ENCODE measurements at regions not wholly inside any gene's neighbourhood (a gene's known extent, or its start where the extent isn't known, plus 50 kb on each side); places are given as distances from the start of the nearest gene placed in this dataset.

- DNase-seq = peak; percentile 51
Measured at GRCh38 chr17:77462090-77462489, 321.3 kb downstream of the SEC14L1 start.

DNA sequence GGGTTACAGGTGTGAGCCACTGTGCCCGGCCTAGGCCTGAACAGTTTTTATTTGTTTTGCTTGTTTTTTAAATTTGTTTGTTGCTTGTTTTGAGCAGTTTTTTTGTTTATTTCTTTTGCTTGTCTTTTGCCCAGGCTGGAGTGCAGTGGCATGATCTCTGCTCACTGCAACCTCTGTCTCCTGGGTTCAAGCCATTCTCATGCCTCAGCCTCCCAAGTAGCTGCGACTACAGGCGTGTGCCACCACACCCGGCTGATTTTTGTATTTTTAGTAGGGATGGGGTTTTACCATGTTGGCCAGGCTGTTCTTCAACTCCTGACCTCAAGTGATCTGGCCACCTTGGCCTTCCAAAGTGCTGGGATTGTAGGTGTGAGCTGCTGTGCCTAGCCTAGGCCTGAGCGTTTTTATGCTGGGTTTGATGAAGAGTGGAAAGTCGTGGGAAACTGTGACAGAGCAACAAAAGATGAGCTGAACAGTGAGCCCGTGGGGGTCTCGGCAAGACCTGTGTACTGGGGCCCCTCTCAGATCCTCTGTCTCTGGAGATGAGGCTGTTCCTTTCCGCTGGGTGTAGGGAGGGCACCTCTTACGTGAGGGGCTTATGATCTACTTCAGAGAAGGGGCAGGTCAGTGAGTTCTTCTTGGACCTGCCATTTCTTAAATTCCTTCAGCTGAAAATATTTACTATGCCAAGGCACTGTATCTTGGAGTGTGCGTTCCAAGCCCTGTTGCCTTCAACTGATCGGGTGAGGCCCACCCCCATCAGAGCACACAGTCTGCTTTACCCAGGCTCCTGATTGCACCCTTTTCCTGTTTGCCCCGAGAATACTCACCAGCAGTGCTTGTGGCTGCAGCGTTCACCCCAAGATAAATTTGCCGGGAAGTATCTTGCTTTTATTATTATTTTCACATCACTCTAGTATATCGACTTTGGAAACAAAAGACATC lies 322.1 kb downstream of the SEC14L1 start:
- DNase-seq = peak; percentile 37

DNA sequence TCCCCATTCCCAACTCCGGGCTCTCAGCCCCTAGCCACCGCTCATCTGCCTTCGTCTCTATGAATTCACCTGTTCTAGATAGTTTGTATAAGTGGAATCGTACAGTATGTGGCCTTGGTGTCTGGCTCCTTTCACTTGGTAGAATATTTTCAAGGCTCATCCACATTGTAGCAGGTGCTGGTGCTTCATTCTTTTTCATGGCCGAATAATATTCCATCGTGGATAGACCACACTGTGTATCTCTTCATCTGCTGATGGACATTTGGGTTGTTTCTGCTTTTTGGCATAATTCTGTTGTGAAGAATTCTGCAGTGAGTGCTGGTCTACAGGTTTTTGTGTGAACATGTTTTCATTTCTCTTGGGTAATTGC lies 324.2 kb downstream of the SEC14L1 start:
- DNase-seq = no peak

DNA sequence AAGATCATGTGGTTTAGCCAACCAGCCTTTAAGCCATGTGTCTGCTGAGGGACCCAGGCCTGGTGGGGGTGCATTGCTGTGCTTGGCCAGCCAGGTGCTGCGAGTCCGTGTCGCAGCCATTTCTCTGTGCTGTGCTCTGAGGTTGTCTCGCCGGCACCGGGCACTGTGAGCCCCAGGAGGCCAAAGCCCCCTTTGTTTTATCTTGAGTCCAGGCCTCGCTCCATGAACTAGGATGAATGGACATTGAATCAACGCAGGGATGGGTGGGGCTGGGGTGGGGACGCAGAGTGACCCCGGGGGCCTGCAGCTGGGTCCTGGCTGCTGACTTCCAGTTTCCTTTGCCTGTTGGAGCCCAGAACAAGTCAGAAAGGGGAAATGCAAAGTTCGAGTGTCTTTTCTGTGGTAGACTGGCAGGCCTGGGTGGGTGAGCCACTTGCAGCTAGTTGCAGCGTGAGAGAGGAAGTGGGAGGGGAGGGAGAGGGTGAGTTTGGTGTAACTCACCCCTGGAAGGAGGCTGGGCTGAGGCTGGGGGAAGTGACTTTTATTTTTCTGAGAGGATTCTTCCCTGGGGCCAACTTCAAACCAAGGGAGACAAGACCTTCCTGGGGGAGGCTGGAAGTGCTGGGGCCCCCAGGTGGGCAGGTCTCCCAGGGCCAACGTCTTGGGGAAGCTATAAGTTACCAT lies 324.7 kb downstream of the SEC14L1 start:
- DNase-seq = peak; percentile 88

- DNase-seq = no peak
Measured at GRCh38 chr17:77466140-77466539, 325.4 kb downstream of the SEC14L1 start.

DNA sequence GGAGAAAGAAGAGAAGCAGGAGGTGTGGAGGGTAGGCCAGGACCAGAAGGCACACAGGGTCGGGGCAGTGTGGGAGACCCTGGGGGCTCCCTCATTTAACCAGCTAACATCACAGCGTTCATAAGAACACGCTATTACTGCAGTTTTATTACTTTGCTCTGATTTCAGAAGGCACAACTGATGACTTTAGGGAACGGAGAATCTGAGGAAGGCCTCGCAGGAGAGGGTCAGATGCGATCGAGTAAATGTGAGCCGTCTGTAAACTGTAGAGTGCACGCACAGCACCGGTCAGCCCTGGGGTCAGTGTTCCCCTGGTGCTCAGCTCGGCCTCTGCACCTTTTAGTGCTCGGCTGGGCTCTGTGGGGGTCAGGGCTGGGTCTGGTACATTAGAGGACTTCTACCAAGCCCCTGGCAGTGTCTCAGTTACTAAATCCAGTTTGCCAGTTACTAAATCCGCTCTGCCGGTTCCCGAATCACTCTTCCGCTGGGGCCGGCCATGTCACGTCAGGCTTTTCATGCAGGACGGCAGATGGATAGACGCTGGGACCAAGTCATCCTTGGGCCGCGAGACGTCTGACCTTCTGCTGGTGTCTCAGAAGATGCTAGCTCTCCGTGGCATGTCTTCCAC lies 325.9 kb downstream of the SEC14L1 start:
- no peak for DNase-seq

GRCh38 chr17:77467521-77467920 lies 326.8 kb downstream of the SEC14L1 start:
- no peak for DNase-seq

DNA sequence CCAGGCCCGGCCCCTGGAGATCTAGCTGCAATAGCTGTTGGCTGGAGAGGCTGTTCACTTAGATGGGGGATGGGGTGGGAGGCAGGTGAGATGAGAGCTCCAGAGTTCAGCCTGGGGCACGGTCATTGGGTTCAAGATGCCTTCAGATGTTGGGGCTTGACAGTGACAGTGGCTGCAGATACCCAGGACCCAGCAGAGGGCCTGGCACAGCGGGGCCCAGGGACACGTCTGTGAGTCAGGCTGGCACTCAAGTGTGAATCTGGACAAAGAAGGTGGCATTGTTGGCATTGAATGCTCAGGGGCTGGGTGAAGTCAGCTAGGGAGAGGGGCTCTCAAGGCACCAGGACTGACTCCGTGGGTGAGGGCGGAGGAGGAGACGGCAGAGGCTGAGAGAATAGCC lies 328.1 kb downstream of the SEC14L1 start:
- no peak for DNase-seq

GRCh38 chr17:77470330-77470786 lies 329.6 kb downstream of the SEC14L1 start:
- no peak for DNase-seq

DNA sequence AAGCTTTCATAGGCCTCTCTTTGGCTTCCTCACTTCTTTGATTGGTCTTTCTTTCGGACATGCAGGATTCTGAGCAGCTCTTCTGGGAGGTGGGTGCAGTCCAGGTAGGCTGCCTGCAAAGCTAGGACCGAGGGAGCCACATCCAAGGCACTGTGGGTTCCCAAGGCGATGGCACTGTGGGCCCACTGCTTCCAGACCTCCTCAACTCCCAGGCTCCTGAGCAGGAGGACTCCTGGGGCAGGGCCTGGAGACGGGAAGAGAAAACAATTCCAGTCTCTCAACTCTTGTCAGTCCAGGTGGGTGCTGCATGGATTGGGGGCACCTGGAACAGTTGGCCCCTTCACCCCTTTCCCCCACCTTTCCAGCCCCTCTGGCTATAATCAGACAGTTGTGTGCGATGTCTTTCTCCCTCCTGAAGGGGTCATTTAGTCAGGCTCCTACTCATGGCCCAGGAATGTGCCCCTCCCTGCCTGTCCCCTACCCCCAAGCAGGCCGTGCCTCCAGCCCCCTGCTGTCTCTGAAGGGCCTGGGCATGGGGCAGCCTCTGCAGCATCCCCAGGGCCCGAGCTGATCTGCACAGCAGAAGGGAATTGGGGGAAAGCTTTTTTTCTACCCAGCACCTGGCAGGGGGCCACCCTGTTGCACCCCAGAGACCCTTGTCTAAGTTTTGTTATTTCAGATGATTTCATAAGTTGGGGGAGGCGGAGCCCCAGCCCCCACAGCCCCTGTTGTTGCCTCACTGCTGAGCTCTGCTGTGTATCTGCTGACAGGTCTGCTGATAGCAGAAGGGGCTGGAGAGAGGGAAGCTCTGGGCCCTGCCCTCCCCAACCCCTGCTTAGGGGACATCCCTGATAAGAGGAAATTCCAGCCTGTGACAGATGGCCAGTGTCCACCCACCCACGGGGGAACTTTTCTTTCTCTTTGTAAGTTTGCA lies 330.3 kb downstream of the SEC14L1 start:
- DNase-seq = no peak

DNA sequence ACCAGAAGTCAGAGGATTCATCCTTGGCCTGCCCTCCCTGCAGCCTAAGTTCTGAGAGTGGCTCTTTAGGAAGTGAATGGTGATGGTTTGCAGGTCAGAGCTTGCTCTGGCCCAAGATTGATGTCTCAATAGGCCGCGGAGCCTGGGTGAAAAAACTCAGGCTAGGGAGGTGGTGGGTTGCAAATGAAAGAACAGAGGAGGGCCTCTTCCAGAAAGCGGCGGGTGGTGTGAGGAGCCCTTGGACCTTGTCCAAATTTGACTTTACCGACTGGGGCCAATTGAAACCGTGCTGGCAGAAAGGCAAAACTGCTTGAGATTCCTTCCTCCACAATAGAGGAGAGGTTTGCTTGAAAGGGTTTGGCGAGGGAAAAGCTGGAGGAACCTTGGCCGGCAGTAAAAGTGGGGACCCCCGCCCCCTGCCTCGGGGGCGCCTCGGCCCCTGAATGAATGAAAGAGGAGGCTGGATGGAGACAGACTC lies 331.3 kb downstream of the SEC14L1 start:
- DNase-seq = no peak

- DNase-seq = peak; percentile 38
Measured at GRCh38 chr17:77472468-77473310, 331.9 kb downstream of the SEC14L1 start.

DNA sequence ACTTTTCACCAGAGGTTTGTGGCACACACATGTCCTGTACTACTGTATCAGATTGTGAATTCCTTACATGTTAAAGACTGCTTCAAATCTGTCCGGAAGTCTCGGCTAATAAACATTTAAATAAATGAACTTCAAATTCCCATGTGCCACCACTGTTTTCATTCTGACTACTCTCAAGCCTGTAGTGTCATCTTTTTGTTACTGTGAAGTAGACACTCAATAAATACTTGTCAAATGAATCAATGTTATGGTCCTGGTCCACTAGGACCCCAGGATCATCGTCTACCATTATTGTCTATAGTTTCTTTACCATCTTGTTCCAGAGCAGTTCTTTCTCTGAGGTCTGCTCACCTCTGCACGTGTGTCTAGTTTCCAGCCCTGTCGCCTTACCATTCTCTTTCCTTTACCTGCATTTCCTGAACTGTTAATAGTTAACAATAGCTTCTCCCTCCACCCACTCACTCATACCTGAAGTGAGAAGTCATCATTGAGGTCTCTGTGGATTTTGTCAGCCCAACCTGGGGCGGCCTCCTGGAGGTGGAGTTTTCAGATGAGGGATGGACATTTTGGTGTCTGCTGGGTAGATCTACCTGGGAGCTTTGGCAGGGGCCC lies 333.0 kb downstream of the SEC14L1 start:
- peak; percentile 40 for DNase-seq

- no peak for DNase-seq
Measured at GRCh38 chr17:77474292-77474988, 333.7 kb downstream of the SEC14L1 start.

DNA sequence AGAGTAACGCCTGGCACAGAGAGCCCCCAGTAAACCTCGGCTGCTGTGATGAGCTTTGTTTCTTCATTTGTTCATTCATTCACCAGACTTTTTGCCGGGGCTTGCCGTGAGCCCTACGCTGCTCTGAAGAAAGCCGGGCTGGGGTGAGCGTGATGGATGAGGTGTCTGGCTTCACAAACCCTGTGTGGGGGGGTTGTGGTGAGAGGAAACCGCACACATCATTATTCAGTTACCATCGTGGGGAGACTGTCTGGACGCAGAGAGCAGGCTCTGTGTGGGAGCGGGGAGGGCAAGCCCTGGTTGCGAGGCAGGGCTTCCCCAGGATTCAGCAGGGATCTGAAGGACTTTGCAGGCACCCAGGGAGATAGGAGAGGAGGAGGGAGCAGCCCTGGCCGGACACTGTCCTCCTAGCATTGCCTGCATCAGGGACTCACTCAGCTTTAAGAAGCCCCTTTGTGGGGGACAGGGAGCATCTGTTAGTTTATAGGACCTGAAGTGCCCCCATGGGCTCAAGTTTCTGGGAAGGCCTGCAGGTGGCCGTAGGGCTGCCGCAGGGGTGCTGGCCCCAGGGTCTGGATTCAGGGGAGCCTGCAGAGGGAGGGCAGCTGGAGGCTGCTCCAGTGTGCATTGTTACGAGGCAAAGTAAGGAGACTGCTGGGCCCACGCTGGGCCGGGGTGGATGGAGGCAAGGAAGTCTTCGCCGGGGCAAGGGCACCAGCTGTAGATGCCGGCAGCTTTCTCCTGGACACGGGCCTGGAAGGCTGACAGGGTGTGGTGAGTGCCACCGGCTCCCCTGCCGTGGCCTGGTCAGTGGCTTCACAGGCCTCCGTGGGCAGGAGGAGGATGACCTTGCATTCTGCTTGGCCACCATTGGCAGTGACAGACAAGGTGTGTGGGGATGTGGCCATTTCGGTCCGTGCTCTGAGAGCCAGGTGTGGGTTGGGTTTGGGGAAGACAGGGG lies 334.5 kb downstream of the SEC14L1 start:
- DNase-seq = peak; percentile 89

- DNase-seq = no peak
Measured at GRCh38 chr17:77476006-77476405, 335.2 kb downstream of the SEC14L1 start.

- DNase-seq = no peak
Measured at GRCh38 chr17:77476498-77476897, 335.7 kb downstream of the SEC14L1 start.

DNA sequence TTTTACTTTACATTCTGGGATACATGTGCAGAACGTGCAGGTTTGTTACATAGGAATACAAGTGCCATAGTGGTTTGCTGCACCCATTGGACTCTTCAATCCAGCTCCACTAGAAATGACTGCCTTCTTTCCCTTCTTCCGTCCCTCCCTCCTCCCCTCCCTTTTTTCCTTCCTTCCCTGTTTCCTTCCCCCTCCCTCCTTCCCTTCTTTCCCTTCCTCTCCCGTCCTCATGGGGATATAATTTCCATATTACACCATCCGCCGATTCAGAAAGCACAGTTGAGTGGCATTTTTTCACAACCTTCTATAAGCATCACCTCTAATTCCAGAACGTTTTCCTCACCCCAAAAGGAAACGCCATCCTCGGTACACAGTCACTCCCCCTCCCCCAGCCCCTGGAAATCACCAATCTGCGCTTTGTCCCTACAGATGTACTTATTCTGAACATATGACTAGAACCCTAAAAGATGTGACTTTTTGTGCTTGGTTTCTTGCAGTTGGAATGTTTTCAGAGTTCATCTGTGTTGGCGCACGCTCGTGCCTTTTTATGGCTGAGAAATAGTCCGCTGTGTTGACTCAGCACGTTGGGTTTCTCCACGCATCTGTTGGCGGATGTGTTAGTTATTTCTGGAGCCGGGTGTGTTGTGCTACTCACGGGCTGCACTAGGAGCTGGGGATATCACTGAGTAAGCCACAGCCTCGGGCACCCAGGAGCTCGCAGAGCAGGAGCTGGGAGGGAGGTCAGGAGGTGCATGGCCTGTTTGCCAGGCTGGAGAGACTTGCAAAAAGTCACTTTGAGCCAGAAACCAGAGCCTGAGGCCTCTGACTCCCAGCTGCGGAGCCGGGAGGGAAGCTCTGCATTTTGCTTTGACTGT lies 336.4 kb downstream of the SEC14L1 start:
- DNase-seq = peak; percentile 50

All from CD4-positive, alpha-beta T cell treated with Interleukin-6 for 4 hours (primary cell).